CD14-positive monocyte (primary cell): ENCODE measurements at regions not wholly inside any gene's neighbourhood (a gene's known extent, or its start where the extent isn't known, plus 50 kb on each side); places are given as distances from the start of the nearest gene placed in this dataset.
"Not testable (repeated sequence)": the region's sequence is repeated elsewhere in the genome, so short reads cannot be mapped to it uniquely, and the experiment has no call there.

Experiments used
- DNase-seq, 3 donors: peaks; one replicate each; pipeline ENCODE4 v3.0.0-alpha.2; 2011 to 2022
- H2AFZ ChIP-seq: 2 replicates; pipeline ENCODE4 v1.6.0; 2012; ENCODE audit warnings: mild to moderate bottlenecking, low read depth, low read length, inconsistent platforms; ENCODE audit not compliant: insufficient read depth, poor library complexity, severe bottlenecking
- H3K27ac ChIP-seq, 2 donors: 1 replicate in 1 of 2; 2 replicates in 1 of 2; pipeline ENCODE4 v1.5.1; 2012 to 2013; ENCODE audit warnings: low read length in 2 of 2, control low read depth in 1 of 2, inconsistent platforms in 1 of 2, low read depth in 1 of 2, mild to moderate bottlenecking in 1 of 2
- H3K27me3 ChIP-seq, 2 donors: one replicate each; pipeline versions ENCODE4 v1.6.0 to v1.6.1; 2011 to 2013; ENCODE audit warnings: low read length in 2 of 2; ENCODE audit not compliant: control insufficient read depth in 2 of 2, insufficient read depth in 2 of 2
- H3K36me3 ChIP-seq, 2 donors: replicated peaks in 1 of 2; 1 replicate in 1 of 2; 2 replicates in 1 of 2; pipeline versions ENCODE4 v1.5.1 to v1.6.1; 2012 to 2013; ENCODE audit warnings: low read length in 2 of 2, control low read depth in 1 of 2, inconsistent platforms in 1 of 2, mild to moderate bottlenecking in 1 of 2; ENCODE audit not compliant: insufficient read depth in 2 of 2, control insufficient read depth in 1 of 2
- H3K4me1 ChIP-seq, 2 donors: 1 replicate in 1 of 2; 2 replicates in 1 of 2; pipeline versions ENCODE4 v1.5.1 to v1.6.1; 2012 to 2013; ENCODE audit warnings: low read length in 2 of 2, control low read depth in 1 of 2, inconsistent platforms in 1 of 2, mild to moderate bottlenecking in 1 of 2, moderate library complexity in 1 of 2; ENCODE audit not compliant: insufficient read depth in 2 of 2, control insufficient read depth in 1 of 2
- H3K4me2 ChIP-seq: replicated peaks from 2 replicates; pipeline ENCODE3; 2012; ENCODE audit warnings: low read length, moderate library complexity, mild to moderate bottlenecking; ENCODE audit not compliant: poor library complexity, severe bottlenecking; ENCODE audit errors: extremely low read depth
- H3K4me3 ChIP-seq, 3 experiments: fragments of 200-600 bp in 1 of 3; sonication (generic) in 1 of 3; replicated peaks in 1 of 3; 1 replicate in 2 of 3; 2 replicates in 1 of 3; pipeline ENCODE4 v1.5.1; 2011 to 2013; ENCODE audit warnings: low read length in 3 of 3, mild to moderate bottlenecking in 3 of 3, control low read depth in 2 of 3, low read depth in 2 of 3, inconsistent platforms in 1 of 3, moderate library complexity in 1 of 3
- H3K79me2 ChIP-seq: 2 replicates; pipeline ENCODE4 v1.6.0; 2012; ENCODE audit warnings: mild to moderate bottlenecking, control low read depth, inconsistent platforms, low read length, moderate library complexity; ENCODE audit not compliant: insufficient read depth
- H3K9ac ChIP-seq: 2 replicates; pipeline ENCODE4 v1.6.0; 2017; ENCODE audit warnings: low read length, mild to moderate bottlenecking; ENCODE audit not compliant: insufficient read depth, poor library complexity, severe bottlenecking
- H3K9me3 ChIP-seq, 2 donors: replicated peaks in 1 of 2; 1 replicate in 1 of 2; 2 replicates in 1 of 2; pipeline versions ENCODE4 v1.5.1 to v1.6.1; 2012 to 2013; ENCODE audit warnings: low read length in 2 of 2, control low read depth in 1 of 2; ENCODE audit not compliant: control insufficient read depth in 1 of 2, insufficient read depth in 1 of 2
- H4K20me1 ChIP-seq: 2 replicates; pipeline ENCODE4 v1.6.0; 2012; ENCODE audit warnings: mild to moderate bottlenecking, low read length, control low read depth, moderate library complexity; ENCODE audit not compliant: insufficient read depth
- H3K27ac Mint-ChIP-seq, 7 donors: one replicate each; pipeline ENCODE4 v1.8.0; 2020; ENCODE audit warnings: mild to moderate bottlenecking in 7 of 7, mixed read lengths in 7 of 7, moderate library complexity in 6 of 7, inconsistent platforms in 2 of 7
- H3K27me3 Mint-ChIP-seq, 3 donors: one replicate each; pipeline ENCODE4 v1.8.0; 2021 to 2022; ENCODE audit warnings: low read depth in 3 of 3, mild to moderate bottlenecking in 3 of 3, mixed read lengths in 3 of 3, moderate library complexity in 3 of 3, inconsistent platforms in 1 of 3
- H3K36me3 Mint-ChIP-seq, 2 donors: one replicate each; pipeline ENCODE4 v1.8.0; 2020; ENCODE audit warnings: mixed read lengths in 2 of 2, inconsistent platforms in 1 of 2, mild to moderate bottlenecking in 1 of 2
- H3K4me1 Mint-ChIP-seq: one replicate; pipeline ENCODE4 v1.8.0; 2020; ENCODE audit warnings: mild to moderate bottlenecking, mixed read lengths
- H3K4me3 Mint-ChIP-seq, 2 donors: one replicate each; pipeline ENCODE4 v1.8.0; 2020; ENCODE audit warnings: mild to moderate bottlenecking in 2 of 2, mixed read lengths in 2 of 2, moderate library complexity in 1 of 2
- H3K9me3 Mint-ChIP-seq, 7 donors: one replicate each; pipeline ENCODE4 v1.8.0; 2020 to 2022; ENCODE audit warnings: mixed read lengths in 7 of 7, mild to moderate bottlenecking in 6 of 7, moderate library complexity in 6 of 7, inconsistent platforms in 2 of 7
- CTCF ChIP-seq: fragments of 200-600 bp; IDR thresholded peaks from one replicate; pipeline ENCODE4 v1.8.0; 2022; ENCODE audit warnings: antibody characterized with exemption, mild to moderate bottlenecking
- WGBS: methylation state at CpG from one replicate; pipeline ENCODE4 v1.1.5; 2013; ENCODE audit warnings: missing lambda C conversion rate; ENCODE audit not compliant: insufficient coverage; 5-methylcytosine and 5-hydroxymethylcytosine counted together
- intact Hi-C, 2 donors: fragments of 100-400 bp; cut with micrococcal nuclease; formaldehyde crosslinking; loops; one replicate each; pipeline versions ENCODE4 v1.15.0 to v1.15.1; 2023

GRCh38 chr13:50651922-50652321 lies 191.6 kb downstream of the DLEU7 start:
- Histone ChIP-seq H3K9me3 (no peaks in the 10 kb centered on the region), H4K20me1 (no peaks in the 10 kb centered on the region), H3K36me3 (no peaks in the 10 kb centered on the region), H3K4me2 (no peak overlapping the region), H3K4me1 (peaks cover 8 to 11% of the 10 kb centered on the region in 2 donors), H3K27ac (no peak overlapping the region), H3K9ac (no peak overlapping the region), H3K4me3 (no peak overlapping the region), H2AFZ (no peak overlapping the region), H3K79me2 (no peaks in the 10 kb centered on the region), H3K27me3 (no peaks in the 10 kb centered on the region)
- peaks cover 0 to 4% (median 0%) of the 10 kb centered on the region in 3 donors for H3K27me3 Mint-ChIP-seq
- no peak overlapping the region for H3K4me3 Mint-ChIP-seq
- no peak for TF ChIP-seq CTCF
- 100% methylated on average over 1 of the region's 3 CpGs for WGBS
- H3K36me3 Mint-ChIP-seq: no peaks in the 10 kb centered on the region
- intact Hi-C loops: no loop called here
- DNase-seq: no peak
- no peak overlapping the region for H3K27ac Mint-ChIP-seq
- H3K4me1 Mint-ChIP-seq: peaks cover 18% of the 10 kb centered on the region
- H3K9me3 Mint-ChIP-seq: peaks cover 0 to 3% (median 0%) of the 10 kb centered on the region in 7 donors

- Histone ChIP-seq H3K27ac (no peak overlapping the region), H3K9ac (no peak overlapping the region), H3K27me3 (no peaks in the 10 kb centered on the region), H3K79me2 (no peaks in the 10 kb centered on the region), H3K4me1 (peaks cover 8 to 11% of the 10 kb centered on the region in 2 donors), H3K4me2 (peak overlapping the region; percentile 3), H4K20me1 (no peaks in the 10 kb centered on the region), H3K9me3 (no peaks in the 10 kb centered on the region), H2AFZ (no peak overlapping the region), H3K4me3 (no peak overlapping the region), H3K36me3 (no peaks in the 10 kb centered on the region)
- intact Hi-C loops: no loop called here
- WGBS: no CpG with 5 or more reads among the region's 4 CpGs
- H3K9me3 Mint-ChIP-seq: peaks cover 0 to 3% (median 0%) of the 10 kb centered on the region in 7 donors
- peak overlapping the region in 2 of 7 donors; percentile 33 to 60 for H3K27ac Mint-ChIP-seq
- TF ChIP-seq CTCF: no peak
- H3K4me3 Mint-ChIP-seq: no peak overlapping the region
- H3K36me3 Mint-ChIP-seq: no peaks in the 10 kb centered on the region
- peaks cover 0 to 4% (median 0%) of the 10 kb centered on the region in 3 donors for H3K27me3 Mint-ChIP-seq
- peak; percentile 34 to 67 (median 62) for DNase-seq
- H3K4me1 Mint-ChIP-seq: peaks cover 15% of the 10 kb centered on the region
Measured at GRCh38 chr13:50654331-50654730, 189.2 kb downstream of the DLEU7 start.

- 92% methylated on average over 2 of the region's 5 CpGs for WGBS
- intact Hi-C loops: not testable (repeated sequence)
- H3K9me3 Mint-ChIP-seq: peaks cover 13 to 21% (median 18%) of the 10 kb centered on the region in 7 donors
Measured at GRCh38 chr13:50661881-50662280, 181.6 kb downstream of the DLEU7 start.

More at GRCh38 chr13:50661881-50662280, 181.6 kb downstream of the DLEU7 start:
- not testable (repeated sequence) for H3K36me3 ChIP-seq, H3K27ac ChIP-seq, H3K36me3 Mint-ChIP-seq, H3K27me3 ChIP-seq, DNase-seq, H3K4me2 ChIP-seq, H3K79me2 ChIP-seq, H3K4me1 ChIP-seq, H4K20me1 ChIP-seq, H2AFZ ChIP-seq, H3K4me1 Mint-ChIP-seq, H3K27me3 Mint-ChIP-seq, H3K27ac Mint-ChIP-seq, H3K9ac ChIP-seq, H3K4me3 ChIP-seq, H3K4me3 Mint-ChIP-seq
- peaks cover 13 to 18% of the 10 kb centered on the region in 2 donors for H3K9me3 ChIP-seq
